ENCODE measurements at regions not wholly inside any gene's neighbourhood (a gene's known extent, or its start where the extent isn't known, plus 50 kb on each side); places are given as distances from the start of the nearest gene placed in this dataset.
A peak's percentile ranks its signal among the peaks of the same experiment; 100 is the strongest.
"Not testable (repeated sequence)": the region's sequence is repeated elsewhere in the genome, so short reads cannot be mapped to it uniquely, and the experiment has no call there.

DNA sequence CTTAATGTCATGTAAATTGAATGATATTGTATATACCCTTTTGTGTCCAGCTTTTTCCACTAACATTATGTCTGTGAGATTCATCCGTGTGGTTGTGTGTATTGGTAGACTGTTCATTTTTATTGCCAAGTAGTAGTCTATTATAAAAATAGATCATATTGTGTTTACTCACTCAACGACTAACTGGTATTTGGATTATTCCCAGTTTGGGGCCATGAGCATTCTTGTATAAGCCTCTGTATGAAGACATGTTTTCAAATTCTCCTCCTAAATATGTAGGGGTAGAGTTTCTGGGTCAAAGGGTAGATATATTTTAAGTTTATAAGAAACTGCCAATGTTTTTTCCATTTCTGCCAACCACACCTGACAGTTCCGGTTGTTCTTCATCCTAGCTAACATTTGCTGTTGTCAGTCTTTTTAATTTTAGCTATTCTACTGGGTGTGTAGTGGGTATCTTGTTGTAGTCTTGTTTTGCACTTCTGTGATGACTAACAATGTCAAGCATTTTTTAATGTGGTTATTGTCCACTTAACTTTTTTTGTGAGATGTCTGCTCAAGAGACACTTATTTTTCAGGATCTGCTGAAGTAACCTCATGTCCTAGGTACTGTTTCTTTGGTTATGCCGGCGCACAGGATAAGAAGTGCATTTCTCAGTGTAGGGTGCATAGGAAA is 93.2 kb downstream of the DACT1 start:
- DNase-seq (ENCODE audit: low spot score) = no peak

DNA sequence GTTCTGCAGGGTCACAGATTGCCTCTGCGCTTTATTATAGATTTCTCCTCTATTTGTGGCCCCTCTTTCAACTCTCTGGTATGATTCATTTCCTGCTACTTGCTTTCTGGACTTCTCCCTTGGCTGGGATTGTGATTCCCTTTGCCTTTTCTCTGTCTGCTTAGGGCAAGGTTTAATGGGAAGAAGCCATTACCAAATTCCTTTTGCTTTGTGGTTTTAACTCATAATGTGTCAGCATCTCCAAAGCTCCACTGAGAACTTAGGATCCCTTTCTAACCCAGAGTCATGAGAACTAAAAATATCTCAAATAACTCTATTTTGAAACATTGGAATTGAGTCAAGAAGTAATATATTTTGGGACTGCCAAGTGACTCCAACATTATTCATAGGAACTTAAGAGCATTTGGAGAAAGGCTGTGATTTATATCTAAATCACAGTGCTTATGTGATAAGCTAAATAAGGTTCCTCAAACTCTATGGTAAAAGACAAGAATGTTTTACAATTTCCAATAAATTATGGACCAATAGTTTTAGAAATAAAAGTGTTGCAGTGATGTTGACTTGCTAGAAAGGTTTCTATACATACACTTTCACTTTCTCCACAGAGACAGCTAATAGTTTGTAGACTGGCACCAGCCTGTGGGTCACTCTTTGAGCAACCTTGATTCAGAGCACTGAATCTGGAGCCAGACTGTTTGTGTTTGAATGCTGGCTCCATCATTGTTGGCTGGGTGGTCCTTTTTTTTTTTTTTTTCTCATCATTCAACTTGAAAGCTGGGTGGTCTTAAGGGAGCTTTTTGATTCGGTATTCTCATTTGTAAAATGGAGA is 93.9 kb downstream of the DACT1 start:
- DNase-seq (ENCODE audit: low spot score) = no peak

DNA sequence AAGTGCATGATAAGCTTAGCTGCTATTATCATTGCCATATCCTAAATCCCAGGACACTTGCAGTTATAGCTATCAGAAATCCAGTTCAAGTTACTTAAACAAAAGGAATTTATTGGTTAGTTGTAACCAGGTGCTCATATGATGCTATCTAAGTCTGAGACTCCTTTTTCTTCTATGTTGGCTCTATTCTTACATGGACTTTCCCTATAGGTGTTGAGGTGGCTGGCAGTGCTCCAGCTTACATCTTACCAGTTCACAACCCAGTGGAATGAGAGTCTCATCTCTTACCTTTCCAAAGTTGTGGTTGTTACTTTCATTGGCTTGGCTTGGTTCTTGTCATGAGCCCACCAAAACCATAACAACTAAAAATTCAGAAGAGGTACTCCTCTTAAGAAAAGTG is 94.6 kb downstream of the DACT1 start:
- no peak for DNase-seq (ENCODE audit: low spot score)

DNA sequence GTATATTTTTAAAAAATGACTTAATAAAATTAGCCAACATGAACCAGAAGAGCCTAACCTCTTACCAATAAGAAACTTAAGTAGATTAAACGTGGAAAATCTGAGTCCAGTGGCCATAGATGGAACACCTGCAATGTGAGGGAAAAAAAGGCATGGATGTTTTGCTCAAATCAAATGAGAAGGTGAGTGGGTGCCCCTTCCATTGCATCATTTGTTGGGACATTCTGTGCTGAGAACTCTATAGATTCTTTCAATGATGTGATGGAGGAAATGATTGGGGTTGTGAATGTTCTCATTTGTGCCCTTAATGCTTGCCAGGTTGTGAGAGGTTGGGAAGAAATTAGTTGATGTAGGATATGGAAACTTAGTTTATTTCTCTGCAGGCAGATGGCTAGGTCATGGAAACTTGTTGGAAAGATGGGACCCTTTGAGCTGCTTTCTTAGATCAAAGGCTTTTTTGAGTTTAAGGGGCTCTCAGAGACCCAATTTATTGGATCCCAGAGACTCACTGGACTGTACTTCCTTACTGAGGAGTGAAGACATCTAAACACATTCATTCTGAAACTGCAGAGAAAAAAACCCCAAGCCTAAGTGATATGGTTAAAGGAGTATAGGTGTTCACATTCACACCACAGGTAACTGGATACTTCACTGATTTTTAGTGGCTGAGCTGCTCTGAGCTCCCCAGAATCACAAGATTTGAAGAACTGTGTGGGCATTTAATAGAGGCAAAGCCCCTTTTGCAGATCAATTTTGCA is 95.9 kb downstream of the DACT1 start:
- no peak for DNase-seq (ENCODE audit: low spot score)

DNA sequence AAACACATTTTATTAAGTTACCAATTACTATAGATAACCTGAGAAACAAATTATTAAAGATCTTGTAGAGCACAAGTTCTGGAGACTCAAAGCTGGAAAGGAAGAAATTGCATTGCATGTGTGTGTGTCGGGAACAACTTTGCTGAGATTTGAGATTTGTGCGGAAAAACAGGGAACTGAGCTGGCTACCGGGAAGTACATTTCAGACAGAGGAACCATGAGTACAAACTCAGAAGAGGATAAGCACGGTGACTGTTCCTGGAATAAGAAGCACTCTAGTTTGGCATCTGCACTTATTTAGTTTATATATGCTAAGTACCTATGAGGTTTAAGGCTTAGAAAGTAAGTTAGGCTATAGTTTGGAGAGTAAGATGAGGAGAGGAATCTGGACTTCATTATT is 97.8 kb downstream of the DACT1 start:
- no peak for DNase-seq (ENCODE audit: low spot score)

DNA sequence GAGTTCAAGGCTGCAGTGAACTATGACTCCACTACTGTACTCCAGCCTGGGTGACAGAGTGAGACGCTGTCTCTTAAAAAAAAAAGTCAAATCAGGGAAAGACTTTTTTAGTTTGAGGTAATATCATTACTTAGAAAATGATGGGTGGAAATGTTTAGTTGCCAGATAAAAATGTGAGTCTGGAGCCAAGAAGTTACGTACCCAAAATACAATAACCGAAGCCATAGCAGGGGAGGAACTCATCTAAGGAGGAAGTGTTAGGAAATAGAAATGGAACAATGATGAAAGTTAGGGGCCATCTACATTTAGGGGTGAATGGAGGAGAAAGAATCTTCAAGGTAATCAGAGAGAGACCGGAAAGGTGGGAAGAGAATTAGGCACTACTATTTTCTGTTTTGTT is 98.8 kb downstream of the DACT1 start:
- no peak for DNase-seq (ENCODE audit: low spot score)

DNA sequence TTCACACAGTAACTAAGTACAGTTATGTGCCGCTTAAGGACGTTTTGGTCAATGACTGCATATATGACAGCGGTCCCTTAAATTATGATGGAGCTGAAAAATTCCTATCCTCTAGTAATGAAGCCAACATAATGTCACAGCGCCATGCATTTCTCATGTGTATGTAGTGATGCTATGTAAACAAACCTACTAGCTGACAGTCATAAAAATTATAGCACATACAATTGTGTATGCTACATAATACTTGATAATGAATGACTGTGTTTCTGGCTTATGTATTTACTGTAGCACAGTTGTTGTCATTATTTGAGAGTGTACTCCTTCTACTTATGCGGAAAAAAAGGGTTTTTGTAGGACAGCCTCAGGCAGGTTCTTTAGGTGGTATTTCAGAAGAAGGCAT is 99.7 kb downstream of the DACT1 start:
- DNase-seq (ENCODE audit: low spot score) = no peak

DNA sequence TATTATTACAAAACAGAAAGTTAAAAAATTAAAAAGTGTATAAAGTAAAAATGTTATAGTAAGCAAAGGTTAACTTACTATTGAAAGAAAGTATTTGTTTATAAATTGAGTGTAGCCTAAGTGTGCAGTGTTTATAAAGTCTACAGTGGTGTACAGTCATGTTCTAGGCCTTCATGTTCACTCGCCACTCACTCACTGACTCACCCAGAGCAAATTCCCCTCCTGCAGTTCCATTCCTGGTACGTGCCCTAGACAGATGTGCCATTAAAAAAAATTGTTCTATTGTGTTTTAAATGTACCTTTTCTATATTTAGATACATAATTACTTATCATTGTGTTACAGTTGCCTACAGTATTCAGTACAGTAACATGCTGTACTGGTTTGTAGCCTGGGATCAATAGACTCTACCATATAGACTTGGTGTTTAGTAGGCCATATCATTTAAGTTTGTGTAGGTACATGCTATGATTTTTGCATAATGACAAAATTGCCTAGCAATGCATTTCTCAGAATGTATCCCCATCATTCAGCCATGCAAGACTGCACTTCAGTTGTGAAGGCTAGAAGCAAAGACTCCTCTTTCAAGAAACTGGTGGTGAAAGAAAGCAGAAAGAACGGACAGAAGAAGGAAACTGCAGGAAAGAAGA is 100.6 kb downstream of the DACT1 start:
- no peak for DNase-seq (ENCODE audit: low spot score)

DNA sequence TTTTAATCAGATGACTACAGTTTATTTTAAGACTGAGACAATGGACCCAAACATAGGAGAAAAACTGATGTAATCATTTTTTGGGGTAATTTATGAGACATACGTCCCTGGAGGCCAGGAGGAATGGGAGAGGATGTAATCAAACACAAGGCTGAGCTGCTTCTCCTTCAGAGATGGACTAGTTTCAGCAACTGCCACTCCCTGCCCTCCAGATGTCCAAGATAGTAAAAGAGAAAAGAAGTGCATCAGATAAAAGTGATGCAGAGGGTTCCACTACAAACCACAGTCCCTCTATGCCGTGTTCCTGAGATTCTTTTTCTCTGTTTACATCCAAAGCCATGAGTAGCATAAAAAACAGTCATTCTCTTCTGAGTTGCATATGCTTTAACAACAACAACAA is 101.1 kb downstream of the DACT1 start:
- DNase-seq (ENCODE audit: low spot score) = no peak

DNA sequence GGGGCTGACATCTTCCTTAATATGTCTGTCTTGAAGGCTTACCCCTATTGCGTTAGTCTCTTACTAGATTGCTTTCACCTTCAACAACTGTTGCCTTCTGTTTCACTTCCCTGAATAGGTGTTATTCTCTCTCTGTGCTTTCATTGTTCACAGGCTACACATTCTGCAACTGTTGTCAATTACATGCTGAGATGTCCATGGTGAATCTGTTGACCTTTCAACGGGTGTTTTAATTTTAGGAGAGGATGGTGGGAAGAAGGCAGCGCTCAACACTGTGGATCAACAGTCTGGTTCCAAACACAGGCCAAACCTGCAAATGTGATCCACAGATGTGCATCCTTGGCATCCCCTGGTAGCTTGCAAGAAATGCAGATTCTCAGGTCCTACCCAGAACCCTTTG is 101.9 kb downstream of the DACT1 start:
- no peak for DNase-seq (ENCODE audit: low spot score)

DNA sequence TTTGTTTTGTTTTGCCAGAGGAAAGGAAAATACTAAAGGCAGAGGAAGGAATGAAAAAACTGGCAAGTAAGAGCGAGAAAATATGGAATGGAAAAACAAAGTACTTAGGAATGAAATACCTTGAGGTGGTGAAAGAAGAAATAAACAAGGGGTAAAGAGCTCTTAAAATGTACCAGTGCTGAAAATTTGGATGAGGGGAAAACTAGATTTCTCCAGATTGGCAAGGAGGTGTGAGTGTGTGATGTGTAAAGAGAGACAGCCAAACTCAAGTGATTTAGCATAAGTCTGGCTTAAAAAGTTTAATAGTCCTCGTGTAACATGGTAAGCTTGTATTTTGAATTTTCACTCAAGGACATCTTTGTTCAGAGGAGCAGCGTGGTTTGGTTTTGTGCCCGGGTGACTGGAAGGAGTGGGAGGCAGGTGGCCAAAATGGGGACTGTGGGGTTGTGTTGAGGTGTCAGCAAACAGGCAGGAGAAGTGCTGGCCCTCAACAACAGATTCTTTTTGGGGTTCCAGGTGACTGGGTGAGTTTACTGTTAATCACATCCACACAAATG is 102.7 kb downstream of the DACT1 start:
- no peak for DNase-seq (ENCODE audit: low spot score)

DNA sequence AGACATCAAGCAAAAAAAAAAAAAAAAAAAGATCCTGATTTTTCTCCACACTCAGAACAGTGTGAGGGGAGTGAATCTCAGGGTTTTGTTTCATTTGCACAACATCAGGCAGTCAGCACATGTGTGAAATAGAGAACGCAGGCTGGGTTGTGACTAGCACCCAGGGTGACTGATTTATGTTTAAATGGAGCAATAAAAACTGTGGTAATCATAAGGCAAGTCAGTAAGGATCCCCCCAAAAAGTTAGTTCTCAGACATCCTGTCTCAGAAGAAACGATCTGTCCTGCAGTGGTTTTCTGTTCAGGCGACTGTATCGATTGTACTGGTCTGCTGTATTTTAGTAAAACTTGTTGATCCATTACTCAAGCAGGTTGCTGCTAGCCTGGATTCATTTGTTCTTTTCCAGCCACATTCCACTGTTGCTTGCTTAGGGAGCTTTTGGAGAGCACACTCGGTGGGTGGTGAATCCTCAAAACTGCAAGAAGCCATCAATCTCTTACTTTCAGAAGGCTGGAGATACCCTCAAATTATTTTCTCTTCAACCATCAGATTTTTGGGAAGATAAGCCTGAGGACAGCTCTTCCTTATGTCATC is 107.1 kb downstream of the DACT1 start:
- DNase-seq (ENCODE audit: low spot score) = no peak

DNA sequence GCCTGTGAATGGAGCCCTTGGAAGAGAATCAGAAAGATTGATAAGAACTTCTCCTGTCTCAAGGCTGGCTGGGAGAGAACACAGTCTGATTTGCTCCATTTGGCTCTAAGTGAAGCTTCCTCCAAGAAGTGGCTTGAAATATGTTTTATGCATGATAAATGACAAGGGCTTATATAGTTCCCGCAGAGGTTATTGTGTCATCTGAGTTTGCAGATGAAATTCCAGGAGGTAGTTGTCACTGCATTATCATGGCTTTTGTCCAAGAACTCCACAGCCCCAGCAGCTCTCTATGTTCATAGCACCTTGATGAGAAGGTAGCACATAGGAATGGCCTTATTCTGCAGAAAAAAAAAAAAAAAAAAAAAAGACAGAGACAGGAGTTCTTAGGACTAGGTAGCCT is 108.5 kb downstream of the DACT1 start:
- no peak for DNase-seq (ENCODE audit: low spot score)

DNA sequence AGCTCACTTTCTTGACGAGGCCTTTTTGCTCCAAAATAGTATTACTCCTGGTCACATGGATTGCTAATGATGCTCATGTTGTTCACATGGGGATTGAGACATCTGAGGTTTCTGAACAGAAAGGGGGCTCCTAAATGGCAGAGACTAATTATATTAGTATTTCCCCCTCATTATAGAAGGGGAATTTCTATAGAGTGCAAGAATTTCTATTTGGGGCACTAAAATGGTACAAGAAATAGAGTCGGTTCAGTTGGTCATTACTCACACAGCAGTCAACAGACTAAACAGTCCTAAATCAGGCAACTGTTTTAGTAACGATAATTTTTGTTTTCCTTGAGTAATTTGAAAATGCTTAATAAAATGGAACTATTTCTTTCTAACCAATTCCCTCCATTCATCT is 108.9 kb downstream of the DACT1 start:
- DNase-seq (ENCODE audit: low spot score) = no peak

DNA sequence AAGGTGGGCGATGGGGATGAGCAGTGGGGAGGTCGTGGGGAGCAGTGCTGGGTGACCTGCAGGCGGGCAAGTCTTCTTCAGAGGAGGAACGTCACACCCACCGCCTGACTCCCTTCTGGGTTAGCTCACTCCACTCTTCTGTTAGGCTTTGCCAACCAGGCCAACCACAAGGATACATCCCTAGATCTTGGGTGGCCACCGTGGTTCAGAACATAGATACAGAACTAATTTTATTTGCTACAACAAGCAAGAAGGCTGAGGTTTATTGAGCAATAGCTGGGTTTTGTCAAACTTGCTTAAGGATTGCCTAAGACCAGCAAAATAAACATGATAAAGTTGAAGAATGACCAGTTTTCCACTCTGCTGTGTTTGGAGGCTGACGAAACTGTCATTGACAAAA is 109.4 kb downstream of the DACT1 start:
- no peak for DNase-seq (ENCODE audit: low spot score)

DNA sequence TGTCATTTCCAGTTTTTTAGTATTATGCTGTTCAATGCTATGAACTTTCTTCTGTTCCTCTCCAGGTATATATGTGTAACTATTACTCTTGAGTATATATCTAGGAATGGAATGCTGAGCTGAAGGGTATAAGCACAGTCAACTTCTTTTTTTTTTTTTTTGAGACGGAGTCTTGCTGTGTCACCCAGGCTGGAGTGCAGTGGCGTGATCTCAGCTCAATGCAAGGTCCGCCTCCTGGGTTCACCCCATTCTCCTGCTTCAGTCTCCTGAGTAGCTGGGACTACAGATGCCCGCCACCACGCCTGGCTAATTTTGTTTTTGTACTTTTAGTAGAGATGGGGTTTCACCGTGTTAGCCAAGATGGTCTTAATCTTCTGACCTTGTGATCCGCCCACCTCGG is 110.5 kb downstream of the DACT1 start:
- DNase-seq (ENCODE audit: low spot score) = not testable (repeated sequence)

DNA sequence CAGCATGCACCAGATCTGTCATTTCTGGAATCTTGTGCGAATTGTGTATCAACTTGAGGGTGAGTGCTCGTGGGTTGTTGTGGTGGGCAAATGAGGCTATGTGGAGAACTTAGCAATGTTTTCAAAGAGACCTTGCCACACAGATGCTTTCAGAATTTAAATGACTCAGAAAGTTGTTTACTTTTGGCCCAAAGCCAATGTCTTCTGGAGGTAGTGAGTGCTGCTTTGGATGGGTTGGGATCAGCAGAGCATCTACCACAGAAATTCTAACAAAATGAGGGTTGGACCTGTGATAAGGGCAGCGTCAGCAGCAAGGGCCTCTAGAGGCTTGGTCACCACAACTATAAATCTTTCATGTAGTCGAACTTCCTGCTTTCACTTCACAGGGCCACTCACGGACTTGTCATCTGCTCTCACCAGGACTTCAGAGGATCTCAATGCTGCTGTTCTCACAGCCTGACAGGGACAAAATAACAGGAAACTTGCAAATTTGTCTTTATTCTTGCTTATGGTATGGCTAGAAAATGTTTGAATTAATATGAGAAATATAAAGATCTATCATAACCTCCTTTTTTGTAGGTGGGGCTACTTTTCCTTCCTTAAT is 111.4 kb downstream of the DACT1 start:
- peak; percentile 2 for DNase-seq (ENCODE audit: low spot score)

DNA sequence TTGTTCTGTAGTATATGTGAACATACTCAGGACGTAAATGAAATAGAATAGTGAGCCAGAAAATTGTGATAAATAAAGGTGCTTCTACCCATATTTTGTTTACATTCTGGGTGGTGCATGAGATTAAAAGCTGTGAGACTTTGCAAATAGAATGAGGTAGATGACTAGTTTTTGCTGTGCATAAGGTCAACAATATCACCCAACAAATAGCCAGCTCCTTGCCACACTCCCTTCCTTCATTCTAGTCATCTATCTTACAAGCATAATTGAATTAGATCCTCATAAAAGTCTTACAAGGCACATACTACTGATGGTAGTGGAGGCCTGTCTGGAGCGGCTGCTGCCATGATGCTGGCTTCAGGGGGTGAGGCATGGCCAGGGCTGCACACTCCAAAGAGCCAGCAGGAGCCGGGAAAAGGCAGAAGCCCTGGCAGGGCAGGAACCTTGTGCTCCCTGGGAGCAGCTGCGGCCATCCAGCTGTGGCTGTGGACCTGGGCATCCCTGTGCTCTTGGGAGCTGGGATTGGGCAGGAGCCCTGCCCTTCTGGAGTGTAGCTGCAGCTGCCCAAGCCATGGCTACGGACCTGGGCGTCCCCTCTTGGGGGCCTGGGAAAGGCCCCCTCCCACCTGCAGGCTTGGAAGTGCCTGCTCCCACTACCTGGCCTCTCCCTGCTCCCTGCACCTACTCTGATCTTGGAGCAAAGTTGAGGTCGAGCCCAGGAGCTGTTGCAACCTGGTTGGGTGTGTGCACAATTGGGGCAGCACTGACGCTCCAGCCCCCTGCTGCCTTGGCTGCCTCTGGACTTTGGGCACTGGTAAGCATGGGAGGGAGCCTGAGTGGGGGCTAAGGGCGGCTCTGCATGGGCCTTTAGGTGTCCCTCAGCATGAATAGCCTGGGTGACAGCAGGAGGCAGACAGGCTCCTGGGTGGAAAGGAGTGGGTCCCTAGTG is 112.8 kb downstream of the DACT1 start:
- no peak for DNase-seq (ENCODE audit: low spot score)

DNA sequence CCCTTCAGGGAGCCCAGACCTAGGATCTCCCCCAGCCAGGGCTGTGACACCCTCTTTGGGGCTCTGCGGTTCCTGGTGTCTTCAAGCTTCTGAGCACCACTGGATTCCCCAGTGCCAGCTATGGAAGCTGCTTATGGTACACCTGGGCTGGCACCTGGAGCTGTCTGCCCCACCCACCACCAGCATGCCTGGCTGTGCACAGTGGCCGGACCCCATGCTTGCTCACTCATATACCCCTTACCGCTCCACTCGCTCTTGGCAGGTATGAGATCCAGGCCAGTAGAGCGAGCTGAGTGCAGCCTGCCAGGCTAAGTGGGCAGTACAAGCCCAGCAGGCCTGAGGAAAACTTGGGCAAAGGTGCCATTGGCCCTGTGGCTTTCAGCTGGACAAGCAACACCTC is 114.0 kb downstream of the DACT1 start:
- no peak for DNase-seq (ENCODE audit: low spot score)

DNA sequence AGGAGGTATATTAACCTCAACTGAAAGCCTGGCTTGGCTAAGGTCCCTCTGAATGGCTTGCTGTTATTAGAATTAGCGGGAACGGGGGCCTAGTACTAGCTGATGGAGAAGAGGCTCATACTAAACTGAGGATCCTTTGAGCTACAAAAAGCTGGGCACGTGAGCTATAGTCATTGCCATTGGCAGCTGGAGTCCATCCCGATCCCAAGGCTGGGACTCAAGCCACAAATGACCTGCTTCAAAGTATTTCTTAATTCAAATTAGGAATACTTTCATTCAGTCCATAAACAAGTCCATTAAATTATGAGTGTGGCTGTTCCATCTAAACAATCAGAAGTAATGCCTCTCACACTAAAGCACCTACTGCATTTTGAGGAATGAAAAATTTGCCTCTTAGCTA is 114.5 kb downstream of the DACT1 start:
- no peak for DNase-seq (ENCODE audit: low spot score)

All from CD4-positive, alpha-beta T cell treated with Interleukin-2 at 100 ng/mL for 4 hours (primary cell).